Endodermal cell (in vitro differentiated cells): ENCODE measurements at regions not wholly inside any gene's neighbourhood (a gene's known extent, or its start where the extent isn't known, plus 50 kb on each side); places are given as distances from the start of the nearest gene placed in this dataset.

Source experiments
- DNase-seq: peaks from one replicate; pipeline ENCODE4 v3.0.0-alpha.2; 2017
- H3K27ac ChIP-seq: 2 replicates; pipeline ENCODE4 v1.5.1; 2013; ENCODE audit warnings: mild to moderate bottlenecking, low read depth, low read length, moderate library complexity
- H3K27me3 ChIP-seq: 2 replicates; pipeline ENCODE4 v1.6.1; 2013; ENCODE audit warnings: mild to moderate bottlenecking, low read length, moderate library complexity; ENCODE audit not compliant: insufficient read depth, control insufficient read depth, poor library complexity, severe bottlenecking
- H3K36me3 ChIP-seq: 2 replicates; pipeline ENCODE4 v1.7.0; 2013; ENCODE audit warnings: mild to moderate bottlenecking, low read length, moderate library complexity; ENCODE audit not compliant: control insufficient read depth, insufficient read depth
- H3K4me1 ChIP-seq: one replicate; pipeline ENCODE4 v1.7.0; 2013; ENCODE audit warnings: low read length; ENCODE audit not compliant: control insufficient read depth, insufficient read depth
- H3K4me3 ChIP-seq: 2 replicates; pipeline ENCODE4 v1.5.1; 2013; ENCODE audit warnings: mild to moderate bottlenecking, low read length, moderate library complexity
- H3K9ac ChIP-seq: 2 replicates; pipeline ENCODE4 v1.6.1; 2013; ENCODE audit warnings: mild to moderate bottlenecking, low read length, moderate library complexity; ENCODE audit not compliant: poor library complexity, severe bottlenecking; ENCODE audit errors: extremely low read depth
- H3K9me3 ChIP-seq: 2 replicates; pipeline ENCODE4 v1.6.1; 2013; ENCODE audit warnings: mild to moderate bottlenecking, low read length, moderate library complexity; ENCODE audit not compliant: control insufficient read depth
- H3K27ac Mint-ChIP-seq: 2 replicates; pipeline ENCODE4 v1.8.0; 2020; ENCODE audit warnings: mixed read lengths
- H3K27me3 Mint-ChIP-seq: 2 replicates; pipeline ENCODE4 v1.8.0; 2021; ENCODE audit warnings: mild to moderate bottlenecking, mixed read lengths; ENCODE audit not compliant: insufficient read depth
- H3K36me3 Mint-ChIP-seq: 2 replicates; pipeline ENCODE4 v1.8.0; 2020; ENCODE audit warnings: low read depth, mixed read lengths
- H3K4me1 Mint-ChIP-seq: 2 replicates; pipeline ENCODE4 v1.8.0; 2020; ENCODE audit warnings: mixed read lengths
- H3K4me3 Mint-ChIP-seq: 2 replicates; pipeline ENCODE4 v1.8.0; 2020; ENCODE audit warnings: mild to moderate bottlenecking, moderate library complexity, mixed read lengths
- H3K9me3 Mint-ChIP-seq: 2 replicates; pipeline ENCODE4 v1.8.0; 2020; ENCODE audit warnings: mild to moderate bottlenecking, mixed read lengths
- WGBS, 2 experiments: methylation state at CpG; one replicate each; pipeline versions ENCODE4 v1.1.5 to v1.1.7; 2013; ENCODE audit warnings: missing lambda C conversion rate in 2 of 2, mixed read lengths in 1 of 2; ENCODE audit not compliant: insufficient coverage in 1 of 2, insufficient read length in 1 of 2; 5-methylcytosine and 5-hydroxymethylcytosine counted together
- TF ChIP-seq, protein P1 (sequence below): fragments of 200-600 bp; sonication (generic); conservative IDR thresholded peaks from 2 replicates; pipeline ENCODE4 v1.5.0; 2021; ENCODE audit warnings: antibody characterized with exemption, mild to moderate bottlenecking

DNA sequence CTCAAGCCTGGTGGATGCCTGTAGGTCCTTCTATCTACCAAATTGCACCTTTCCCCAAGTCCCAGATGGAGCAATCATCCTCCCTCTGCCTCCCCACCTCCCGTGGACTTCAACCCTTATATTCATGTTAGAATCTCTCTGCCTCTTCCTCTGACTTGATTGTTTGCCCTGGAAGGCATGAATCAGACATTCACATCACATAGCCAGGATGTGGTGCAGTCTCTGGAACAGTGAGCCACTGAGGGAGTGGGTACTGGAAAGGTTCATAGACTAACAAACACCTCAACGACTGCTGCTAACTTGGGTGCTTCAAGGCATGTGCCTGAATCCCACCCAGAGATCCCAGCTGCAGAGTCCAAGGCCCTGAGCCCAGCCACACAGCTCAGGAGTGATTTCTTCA lies 494.0 kb downstream of the TNS3 start:
- no peak for DNase-seq
- H3K9me3 ChIP-seq = peaks cover 23% of the 10 kb centered on the region
- no peak overlapping the region for H3K27ac Mint-ChIP-seq
- H3K4me3 Mint-ChIP-seq = no peak overlapping the region
- H3K36me3 ChIP-seq = no peaks in the 10 kb centered on the region
- H3K4me3 ChIP-seq = no peak overlapping the region
- H3K27me3 Mint-ChIP-seq = peaks cover 14% of the 10 kb centered on the region
- WGBS, 2 experiments = 86% methylated on average over 1 to 2 of the region's 2 CpGs
- H3K27ac ChIP-seq = no peak overlapping the region
- H3K27me3 ChIP-seq = peaks cover 8% of the 10 kb centered on the region
- H3K36me3 Mint-ChIP-seq = no peaks in the 10 kb centered on the region
- no peaks in the 10 kb centered on the region for H3K4me1 Mint-ChIP-seq
- H3K9me3 Mint-ChIP-seq = peaks cover 2% of the 10 kb centered on the region
- H3K9ac ChIP-seq = no peak overlapping the region
- H3K4me1 ChIP-seq = no peaks in the 10 kb centered on the region
- TF ChIP-seq, protein P1, sequence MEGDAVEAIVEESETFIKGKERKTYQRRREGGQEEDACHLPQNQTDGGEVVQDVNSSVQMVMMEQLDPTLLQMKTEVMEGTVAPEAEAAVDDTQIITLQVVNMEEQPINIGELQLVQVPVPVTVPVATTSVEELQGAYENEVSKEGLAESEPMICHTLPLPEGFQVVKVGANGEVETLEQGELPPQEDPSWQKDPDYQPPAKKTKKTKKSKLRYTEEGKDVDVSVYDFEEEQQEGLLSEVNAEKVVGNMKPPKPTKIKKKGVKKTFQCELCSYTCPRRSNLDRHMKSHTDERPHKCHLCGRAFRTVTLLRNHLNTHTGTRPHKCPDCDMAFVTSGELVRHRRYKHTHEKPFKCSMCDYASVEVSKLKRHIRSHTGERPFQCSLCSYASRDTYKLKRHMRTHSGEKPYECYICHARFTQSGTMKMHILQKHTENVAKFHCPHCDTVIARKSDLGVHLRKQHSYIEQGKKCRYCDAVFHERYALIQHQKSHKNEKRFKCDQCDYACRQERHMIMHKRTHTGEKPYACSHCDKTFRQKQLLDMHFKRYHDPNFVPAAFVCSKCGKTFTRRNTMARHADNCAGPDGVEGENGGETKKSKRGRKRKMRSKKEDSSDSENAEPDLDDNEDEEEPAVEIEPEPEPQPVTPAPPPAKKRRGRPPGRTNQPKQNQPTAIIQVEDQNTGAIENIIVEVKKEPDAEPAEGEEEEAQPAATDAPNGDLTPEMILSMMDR = no peak

DNA sequence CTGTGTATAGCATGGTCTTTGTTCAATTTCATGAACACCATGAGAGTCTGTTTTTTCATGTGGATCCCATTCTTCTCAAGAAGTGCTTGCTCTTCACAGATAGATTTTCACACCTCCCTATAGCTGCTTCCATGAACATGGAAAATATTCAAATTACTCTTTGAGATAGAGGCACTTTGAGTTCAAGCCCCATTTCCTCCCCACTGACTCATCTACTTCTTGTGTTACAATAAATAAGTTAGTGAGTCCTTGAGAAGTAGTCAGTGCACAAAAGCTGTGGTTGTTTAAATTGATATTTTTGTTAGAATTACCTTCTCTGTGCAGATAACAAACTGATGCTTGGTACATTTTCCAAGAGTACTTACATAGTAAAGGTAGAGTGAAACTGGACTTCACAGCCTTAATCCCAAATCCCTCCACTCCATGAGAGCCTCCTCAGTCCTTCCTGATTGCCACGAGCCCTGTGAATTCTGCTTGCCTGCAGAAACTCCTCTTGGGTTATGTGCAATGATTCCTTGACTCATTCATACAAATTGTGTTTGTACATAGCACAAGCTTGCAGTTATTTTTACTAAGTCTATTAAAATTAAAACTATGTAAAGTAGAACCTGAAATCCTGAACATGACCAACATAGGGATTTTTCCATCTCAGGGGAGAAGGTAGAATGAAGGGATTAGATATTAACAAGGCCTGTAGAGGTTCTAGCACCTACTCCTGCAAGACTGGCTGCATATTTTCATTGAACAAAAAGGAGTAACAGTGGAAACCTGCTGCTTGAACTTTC lies 496.2 kb downstream of the TNS3 start:
- peaks cover 23% of the 10 kb centered on the region for H3K9me3 ChIP-seq
- H3K4me1 ChIP-seq = no peaks in the 10 kb centered on the region
- no peak for DNase-seq
- H3K27me3 Mint-ChIP-seq = peaks cover 13% of the 10 kb centered on the region
- WGBS, 2 experiments = 91% methylated on average over 1 of the region's 1 CpG; no CpG with 5 or more reads in 1 of the 2 experiments
- H3K36me3 ChIP-seq = no peaks in the 10 kb centered on the region
- H3K27ac Mint-ChIP-seq = no peak overlapping the region
- no peaks in the 10 kb centered on the region for H3K36me3 Mint-ChIP-seq
- H3K9me3 Mint-ChIP-seq = peaks cover 2% of the 10 kb centered on the region
- no peak overlapping the region for H3K27ac ChIP-seq
- no peak overlapping the region for H3K4me3 ChIP-seq
- no peak overlapping the region for H3K9ac ChIP-seq
- H3K27me3 ChIP-seq = peaks cover 8% of the 10 kb centered on the region
- no peaks in the 10 kb centered on the region for H3K4me1 Mint-ChIP-seq
- TF ChIP-seq, protein P1 = no peak
- no peak overlapping the region for H3K4me3 Mint-ChIP-seq

DNA sequence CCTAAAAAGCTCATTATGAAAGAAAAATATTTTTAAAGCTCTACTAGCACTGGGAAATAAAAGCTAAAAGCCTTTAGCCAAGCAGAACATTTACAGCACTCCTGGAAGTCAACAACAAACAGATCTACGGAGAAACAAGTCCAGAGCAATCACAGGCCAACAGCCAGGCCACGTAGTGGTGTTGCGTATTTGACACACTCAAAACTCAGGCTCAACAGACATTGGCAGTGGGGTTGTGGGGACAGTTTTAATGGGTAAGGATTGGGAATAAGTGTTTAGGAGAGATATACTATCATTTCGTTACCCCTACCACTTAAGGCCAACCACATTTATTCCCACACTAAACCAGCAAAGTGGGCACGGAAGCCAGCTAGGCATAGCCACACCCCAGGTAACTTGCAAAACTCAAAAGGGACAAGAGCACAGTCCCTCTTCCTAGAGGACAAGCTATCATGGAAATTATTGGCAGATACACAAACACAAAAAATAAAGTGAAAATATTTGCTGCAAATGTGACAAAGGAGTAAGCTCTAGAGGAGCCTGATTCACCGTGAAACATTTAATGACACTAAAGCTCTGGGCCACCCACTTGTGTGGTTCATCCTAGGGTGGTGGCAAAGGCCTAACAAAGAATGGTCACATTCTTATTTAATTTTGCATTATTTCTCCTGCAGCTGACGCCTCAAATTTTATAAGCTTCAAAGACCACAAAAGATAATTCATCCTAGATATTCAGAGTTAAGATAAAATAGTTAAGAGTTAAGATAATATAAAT lies 498.2 kb downstream of the TNS3 start:
- no peaks in the 10 kb centered on the region for H3K36me3 ChIP-seq
- Mint-ChIP-seq H3K27ac (no peak overlapping the region), H3K9me3 (peaks cover 2% of the 10 kb centered on the region), H3K27me3 (peaks cover 7% of the 10 kb centered on the region), H3K4me3 (no peak overlapping the region), H3K4me1 (peaks cover 2% of the 10 kb centered on the region), H3K36me3 (no peaks in the 10 kb centered on the region)
- H3K9me3 ChIP-seq = peaks cover 23% of the 10 kb centered on the region
- WGBS, 2 experiments = 97% methylated on average over 4 to 7 of the region's 7 CpGs
- no peak overlapping the region for H3K9ac ChIP-seq
- DNase-seq = no peak
- TF ChIP-seq, protein P1 = no peak
- H3K4me1 ChIP-seq = no peaks in the 10 kb centered on the region
- H3K4me3 ChIP-seq = no peak overlapping the region
- no peak overlapping the region for H3K27ac ChIP-seq
- no peaks in the 10 kb centered on the region for H3K27me3 ChIP-seq
